ENCODE measurements at regions not wholly inside any gene's neighbourhood (a gene's known extent, or its start where the extent isn't known, plus 50 kb on each side); places are given as distances from the start of the nearest gene placed in this dataset.
"Not testable (repeated sequence)": the region's sequence is repeated elsewhere in the genome, so short reads cannot be mapped to it uniquely, and the experiment has no call there.

GRCh38 chr18:39208729-39209128 is 1643.1 kb upstream of the CELF4 start:
- no peak for DNase-seq

DNA sequence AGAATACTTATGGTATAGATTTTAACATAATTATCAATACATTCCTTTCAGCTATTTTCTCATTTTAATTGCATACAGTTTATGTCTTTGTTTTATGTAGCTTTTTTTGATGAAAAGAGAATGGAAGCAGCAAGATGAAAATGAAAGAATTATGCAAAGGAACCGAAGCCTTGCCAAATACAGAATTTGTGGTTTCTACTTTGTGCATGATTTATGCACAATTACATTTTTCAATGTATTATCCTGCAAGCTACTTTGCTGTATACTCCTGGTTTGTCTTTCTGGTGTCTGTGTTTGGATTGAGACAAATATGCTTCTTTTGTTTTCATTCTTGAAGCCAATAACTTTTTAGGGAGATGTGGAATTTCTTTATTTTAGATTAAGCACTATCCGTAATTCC is 1642.6 kb upstream of the CELF4 start:
- DNase-seq = no peak

DNA sequence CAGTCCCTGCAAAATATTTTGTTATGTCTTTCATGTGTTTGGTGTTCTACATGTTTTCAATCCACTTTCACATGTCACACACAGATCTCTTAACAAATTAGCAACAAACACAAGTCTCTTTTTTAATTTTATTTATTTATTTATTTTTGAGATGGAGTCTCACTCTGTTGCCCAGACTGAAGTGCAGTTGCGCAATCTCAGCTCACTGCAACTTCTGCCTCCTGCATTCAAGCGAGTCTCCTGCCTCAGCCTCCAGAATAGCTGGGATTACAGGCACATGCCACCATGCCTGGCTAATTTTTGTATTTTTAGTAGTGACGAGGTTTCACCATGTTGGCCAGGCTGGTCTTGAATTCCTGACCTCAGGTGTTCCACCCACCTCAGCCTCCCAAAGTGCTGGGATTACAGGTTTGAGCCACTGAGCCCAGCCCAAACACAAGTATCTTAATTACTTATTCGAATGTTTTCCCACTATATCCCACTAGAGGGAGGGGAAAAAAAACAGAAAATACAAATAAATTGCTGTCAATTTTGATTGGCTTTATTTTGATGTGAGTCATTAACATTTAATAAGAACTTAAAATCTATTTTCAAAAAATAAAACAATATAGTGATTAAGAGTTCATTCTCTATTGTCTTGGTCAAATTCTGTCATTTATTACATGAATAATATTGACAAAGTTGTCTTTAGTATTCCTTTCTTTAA is 1641.0 kb upstream of the CELF4 start:
- not testable (repeated sequence) for DNase-seq

DNA sequence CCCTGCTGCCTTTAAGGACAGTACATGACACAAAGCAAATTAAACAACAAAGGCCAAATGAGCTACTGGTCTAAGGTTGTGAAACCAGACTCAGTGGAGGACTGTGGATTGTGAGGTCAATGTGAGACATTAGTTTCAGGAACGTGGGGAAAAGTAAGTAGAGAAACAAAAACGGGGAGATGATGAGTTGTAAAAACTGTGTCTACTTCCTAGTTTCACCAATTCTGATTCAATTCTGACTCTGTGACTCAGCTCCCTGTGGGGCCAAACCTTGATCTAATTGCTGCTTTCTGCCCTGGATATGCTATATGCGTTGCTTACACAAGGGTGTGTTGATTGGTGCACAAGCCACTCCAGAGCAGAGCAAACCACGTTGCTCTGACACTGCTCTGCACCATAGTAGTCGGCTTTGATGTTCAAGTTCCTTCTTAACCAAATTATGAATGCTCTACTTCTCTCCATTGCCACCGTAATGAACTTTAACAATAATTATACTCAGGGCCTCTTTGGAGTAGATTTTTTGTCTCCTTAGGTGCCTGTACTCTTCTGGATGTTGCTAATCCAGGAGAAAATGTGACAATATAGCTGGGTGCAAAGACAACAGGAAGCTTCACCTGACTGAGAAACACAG is 1640.1 kb upstream of the CELF4 start:
- DNase-seq = no peak

GRCh38 chr18:39200153-39200552 is 1634.6 kb upstream of the CELF4 start:
- no peak for DNase-seq

DNA sequence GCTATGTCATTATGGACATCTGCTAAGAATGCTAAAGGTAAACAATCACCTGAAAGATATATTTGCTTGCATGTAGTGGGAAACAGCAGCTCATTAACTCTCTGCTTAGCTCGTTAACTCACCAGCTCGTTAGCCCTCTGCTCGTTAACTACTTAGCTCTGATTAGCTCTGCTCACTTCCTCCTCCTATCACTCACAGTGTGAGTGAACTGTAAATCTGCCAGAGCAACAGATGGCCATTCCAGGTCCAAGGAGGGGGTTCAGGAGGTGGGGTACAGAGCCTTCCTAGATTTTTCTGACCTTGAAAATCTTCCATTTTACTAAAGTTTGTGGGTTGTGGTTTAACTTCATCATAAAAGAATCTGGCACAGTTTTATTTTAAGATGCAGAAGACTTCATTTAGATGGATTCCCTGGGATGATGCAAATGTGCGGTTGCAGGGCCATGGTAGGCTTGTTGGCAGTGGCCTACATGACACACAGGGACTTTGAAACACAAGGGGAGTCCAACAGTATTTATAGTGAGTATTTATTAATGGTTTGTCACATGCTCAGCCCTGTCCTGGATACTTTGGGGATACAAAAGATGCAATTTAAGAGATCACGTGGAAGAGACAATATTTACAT is 1633.7 kb upstream of the CELF4 start:
- DNase-seq = no peak

DNA sequence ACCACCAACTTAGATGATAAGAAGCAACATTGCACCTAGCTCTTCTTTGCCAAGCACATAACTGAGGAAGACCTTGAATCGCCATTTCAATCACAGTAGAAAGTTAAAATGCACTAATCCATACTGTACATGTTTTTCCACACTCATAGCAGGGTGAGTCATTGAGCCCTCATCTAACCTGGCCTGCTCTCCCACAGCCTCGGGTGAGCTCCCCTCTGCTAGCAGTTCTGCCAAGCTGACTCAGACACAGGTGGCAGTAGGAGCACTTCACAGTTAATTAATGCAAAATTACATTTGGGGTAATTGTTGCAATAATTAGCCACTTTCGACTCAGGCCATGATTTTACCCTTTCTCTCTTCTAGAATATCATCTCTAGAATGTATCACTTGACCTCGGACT is 1632.8 kb upstream of the CELF4 start:
- no peak for DNase-seq

DNA sequence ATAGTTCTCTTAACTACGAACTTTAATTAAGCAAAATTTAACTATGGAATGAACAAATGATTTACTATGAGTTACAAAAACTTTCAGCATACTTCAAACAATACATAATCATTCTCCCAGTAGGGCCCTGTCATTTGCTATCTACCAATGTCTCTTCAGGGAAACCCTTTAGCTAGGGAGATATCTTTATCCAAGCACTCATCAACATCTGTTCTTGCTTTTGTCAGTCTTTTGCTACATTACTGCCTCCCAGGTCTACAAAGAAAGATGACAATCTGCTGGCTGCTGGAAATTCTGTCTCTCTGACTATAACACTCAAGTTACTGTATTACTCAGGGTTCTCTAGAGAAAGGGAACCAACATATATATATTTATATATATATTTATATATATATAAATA is 1626.3 kb upstream of the CELF4 start:
- DNase-seq = no peak

- DNase-seq = no peak
These were observed 1625.5 kb upstream of the CELF4 start for GRCh38 chr18:39191058-39191457.

DNA sequence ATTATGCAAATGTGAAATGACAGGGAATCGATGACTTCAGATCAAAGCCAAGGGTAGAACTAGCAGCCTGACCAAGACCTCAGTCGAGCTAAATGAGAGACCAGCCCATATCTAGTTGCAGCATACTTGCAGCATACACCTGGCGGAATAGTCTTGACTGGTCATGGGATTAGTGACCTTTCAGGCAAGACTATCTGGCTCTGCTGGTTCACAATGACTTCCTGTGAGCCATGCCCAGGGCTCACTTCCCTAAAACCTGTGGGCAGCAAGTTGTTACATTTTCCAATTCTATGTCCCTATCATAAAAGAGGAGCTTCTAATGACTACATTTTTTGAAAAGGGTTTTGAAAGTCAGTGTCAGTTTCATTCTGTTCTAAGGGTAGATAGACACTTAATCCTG is 1624.9 kb upstream of the CELF4 start:
- no peak for DNase-seq

DNA sequence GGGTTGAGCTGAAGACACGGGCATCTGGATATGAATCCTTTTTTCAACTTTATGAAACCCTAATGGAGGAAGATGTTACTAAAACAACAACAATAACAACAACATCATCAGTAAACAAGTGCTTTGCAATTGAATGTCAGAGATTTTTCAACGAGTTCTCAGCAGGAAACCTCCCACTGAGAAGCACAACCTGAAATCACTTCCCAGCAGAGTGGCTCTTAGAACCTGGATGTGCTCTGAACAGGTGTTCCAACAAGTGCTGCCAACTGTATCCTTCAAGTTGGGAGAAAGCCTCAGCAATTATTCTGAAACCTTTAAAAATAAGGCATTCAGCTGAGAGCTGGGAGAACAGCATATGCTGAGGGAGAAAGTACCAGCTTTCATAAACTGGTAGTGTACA is 1622.7 kb upstream of the CELF4 start:
- DNase-seq = no peak

DNA sequence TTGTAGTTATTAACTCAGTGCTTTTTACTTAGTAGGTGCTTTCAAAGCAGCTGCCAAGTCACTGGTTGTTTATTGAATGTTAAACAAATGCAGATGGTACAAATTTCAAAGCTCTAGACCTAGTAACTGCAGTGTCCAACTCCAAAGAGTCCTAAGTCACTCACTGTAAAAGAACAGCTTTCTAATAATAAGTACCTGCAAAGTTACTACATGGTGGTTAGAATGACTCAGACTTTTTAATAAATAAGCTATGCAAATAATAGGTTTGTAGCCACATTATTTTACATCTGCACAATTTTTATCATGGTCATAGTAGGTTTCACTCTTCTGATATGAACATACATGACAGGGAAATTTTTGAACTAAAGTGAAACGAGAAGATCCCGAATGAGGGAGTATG is 1620.4 kb upstream of the CELF4 start:
- no peak for DNase-seq

GRCh38 chr18:39184176-39184575 is 1618.6 kb upstream of the CELF4 start:
- no peak for DNase-seq

GRCh38 chr18:39178166-39178565 is 1612.6 kb upstream of the CELF4 start:
- no peak for DNase-seq

- DNase-seq = no peak
These were observed 1607.3 kb upstream of the CELF4 start for GRCh38 chr18:39172695-39173421.

DNA sequence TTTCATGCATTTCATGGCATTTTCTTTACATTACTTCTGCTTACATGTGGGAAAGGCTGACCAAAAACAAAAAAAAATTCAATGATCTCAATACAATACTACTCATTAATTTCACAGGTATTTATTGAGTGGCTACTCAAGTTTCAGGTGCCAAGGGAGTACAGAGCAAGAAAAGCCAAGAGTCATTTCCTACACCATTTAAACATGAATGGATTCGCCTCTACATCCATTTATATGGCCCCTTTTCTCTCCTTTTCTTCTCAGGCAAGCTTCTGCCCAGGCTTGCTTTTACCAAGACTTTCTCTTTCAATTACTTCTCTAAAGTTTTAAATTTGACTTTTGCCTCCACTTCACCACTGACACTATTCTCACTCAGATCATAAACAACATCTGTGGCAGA is 1603.1 kb upstream of the CELF4 start:
- no peak for DNase-seq

- DNase-seq = no peak
These were observed 1602.4 kb upstream of the CELF4 start for GRCh38 chr18:39167990-39168389.

DNA sequence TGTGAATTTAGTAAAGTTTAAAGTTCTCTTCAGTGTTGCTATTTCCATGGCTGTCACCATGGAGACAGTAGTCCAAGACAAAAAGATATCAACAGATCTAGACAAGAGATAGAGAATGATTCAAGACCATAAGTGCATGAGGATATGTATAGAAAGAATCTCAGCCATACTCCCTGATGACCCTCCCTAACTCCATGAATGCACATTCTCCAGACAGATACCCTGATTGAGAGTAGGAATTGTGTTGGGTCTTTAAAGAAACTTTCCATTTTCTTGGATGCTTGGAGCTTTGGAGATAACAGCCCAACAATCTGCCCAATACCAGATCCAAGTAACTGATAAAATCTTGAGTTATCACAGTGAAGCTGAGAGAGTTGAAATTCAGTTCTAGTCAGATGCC is 1601.2 kb upstream of the CELF4 start:
- DNase-seq = no peak

- DNase-seq = no peak
These were observed 1596.6 kb upstream of the CELF4 start for GRCh38 chr18:39162013-39162827.

DNA sequence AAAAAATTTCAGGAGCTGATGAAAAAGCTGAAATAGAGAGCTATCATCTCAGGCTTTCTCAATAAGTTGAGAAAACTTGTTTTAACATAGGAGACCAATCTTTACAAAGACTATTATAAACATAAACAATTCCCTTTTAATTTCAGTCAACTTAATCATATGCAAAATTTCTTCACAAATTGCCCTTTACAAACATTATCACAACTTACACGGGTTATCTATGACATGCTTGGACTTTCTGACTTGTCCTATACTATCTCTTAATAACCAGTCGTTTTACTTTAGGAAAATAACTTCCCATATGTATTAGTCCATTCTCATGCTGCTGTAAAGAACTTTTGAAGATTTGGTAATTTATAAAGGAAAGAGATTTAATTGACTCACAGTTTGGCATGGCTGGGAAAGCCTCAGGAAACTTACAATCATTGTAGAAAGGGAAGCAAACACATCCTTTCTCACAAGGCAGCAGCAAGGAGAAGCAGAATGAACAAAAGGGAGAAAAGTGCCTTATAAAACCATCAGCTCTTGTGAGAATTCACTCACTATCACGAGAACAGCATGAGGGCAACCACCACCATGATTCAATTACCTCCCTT is 1583.7 kb upstream of the CELF4 start:
- DNase-seq = no peak

DNA sequence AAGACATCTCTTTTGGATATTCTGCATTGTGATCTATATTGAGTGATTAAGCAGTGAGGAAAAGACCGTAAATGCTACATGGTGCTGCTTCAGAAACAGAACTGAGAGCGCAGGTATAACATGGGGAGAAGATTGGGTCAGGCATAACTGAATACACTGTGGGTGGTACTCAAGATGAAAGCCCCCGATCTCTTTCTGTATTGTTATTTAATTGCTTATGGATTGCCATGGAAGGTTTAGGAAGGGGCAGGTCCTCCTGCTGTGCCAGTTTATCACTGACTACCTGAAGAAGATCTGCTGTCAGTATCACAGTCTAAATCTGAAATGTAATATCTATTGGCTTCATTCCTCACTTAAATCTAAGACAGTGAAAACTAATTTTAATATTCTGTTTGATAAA is 1568.7 kb upstream of the CELF4 start:
- no peak for DNase-seq

DNA sequence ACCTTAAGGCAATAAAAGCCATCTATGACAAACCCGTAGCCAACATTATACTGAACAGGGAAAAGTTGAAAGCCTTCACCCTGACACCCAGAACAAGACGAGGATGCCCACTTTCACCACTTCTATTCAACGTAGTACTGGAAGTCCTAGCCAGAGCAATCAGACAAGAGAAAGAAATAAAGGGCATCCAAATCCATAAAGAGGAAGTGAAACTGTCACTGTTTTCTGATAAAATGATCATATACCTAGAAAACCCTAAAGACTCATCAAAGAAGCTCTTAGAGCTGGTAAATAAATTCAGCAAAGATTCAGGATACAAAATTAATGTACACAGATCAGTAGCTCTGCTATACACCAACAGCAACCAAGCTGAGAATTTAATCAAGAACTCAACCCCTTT is 1561.9 kb upstream of the CELF4 start:
- DNase-seq = not testable (repeated sequence)

- DNase-seq = no peak
These were observed 1548.2 kb upstream of the CELF4 start for GRCh38 chr18:39113790-39114189.
